ENCODE measurements at regions not wholly inside any gene's neighbourhood (a gene's known extent, or its start where the extent isn't known, plus 50 kb on each side); places are given as distances from the start of the nearest gene placed in this dataset.

GRCh38 chr14:100469632-100470522 is 117.3 kb downstream of the BEGAIN start:
- DNase-seq = no peak

GRCh38 chr14:100470523-100470897 is 116.7 kb downstream of the BEGAIN start:
- DNase-seq = no peak

- no peak for DNase-seq
Observed at GRCh38 chr14:100471441-100472093, 115.7 kb downstream of the BEGAIN start.

- no peak for DNase-seq
Observed at GRCh38 chr14:100472094-100472455, 115.1 kb downstream of the BEGAIN start.

DNA sequence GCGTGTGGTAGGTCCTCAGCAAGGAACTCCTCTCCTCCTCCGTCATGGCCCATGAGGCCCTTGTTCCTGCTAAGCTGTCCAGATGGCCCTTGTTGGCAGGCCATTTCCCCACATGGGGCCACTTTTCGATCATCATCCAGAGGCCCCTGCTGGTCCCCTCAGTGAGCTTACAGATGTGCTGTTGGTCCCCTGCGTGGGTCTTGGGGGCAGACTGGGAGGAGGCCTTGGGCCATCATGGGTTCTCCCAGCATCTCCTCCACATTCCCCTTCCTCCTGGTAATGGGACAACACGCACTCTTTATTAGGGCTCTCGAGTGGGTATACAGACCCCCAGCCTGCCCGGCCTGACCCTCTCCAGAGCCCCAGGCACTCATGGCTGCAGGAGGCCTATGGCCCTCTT is 114.7 kb downstream of the BEGAIN start:
- DNase-seq = no peak

DNA sequence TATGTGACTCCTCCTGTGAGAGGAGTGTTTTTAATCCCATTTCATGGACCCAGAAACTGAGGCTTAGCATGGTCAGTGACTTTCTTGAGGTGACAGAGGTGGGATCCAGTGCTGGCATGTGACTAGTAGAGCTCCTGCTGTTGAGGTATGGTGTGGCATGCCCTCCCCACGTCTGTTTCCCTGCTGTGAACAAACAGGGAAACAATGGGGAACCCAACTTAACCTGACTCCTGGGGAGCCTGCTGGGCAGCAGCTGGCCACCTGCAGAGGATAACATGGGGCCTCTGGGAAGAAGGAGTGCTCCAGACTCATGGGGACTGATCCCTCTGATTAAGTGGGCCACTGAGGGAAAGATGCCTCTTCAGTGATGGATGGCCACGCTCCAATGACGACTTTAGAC is 114.0 kb downstream of the BEGAIN start:
- DNase-seq = no peak

DNA sequence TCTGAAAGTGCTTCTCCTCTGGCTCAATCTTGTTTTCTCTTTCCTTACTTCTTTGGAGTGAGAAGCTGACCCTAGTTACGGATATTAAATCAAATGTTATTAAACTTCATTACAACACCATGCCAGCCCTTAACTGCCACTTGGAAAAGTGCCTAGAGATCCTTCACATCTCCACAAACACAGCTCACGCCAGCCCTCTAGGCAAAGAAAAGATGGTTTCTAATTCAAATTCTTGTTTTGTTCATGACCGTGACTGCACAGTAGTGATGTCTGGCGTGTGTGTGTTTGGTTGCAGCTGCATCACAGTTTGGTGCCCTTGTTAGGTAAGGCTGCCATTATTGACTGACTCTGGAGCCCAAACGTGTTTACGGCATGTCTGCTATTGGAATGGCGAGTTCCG is 113.0 kb downstream of the BEGAIN start:
- DNase-seq = no peak

- no peak for DNase-seq
Observed at GRCh38 chr14:100475268-100475667, 111.9 kb downstream of the BEGAIN start.

- DNase-seq = no peak
Observed at GRCh38 chr14:100476012-100476822, 111.0 kb downstream of the BEGAIN start.

- no peak for DNase-seq
Observed at GRCh38 chr14:100484531-100485267, 102.5 kb downstream of the BEGAIN start.

- DNase-seq = peak; percentile 38 to 76 (median 58)
Observed at GRCh38 chr14:100486025-100486828, 101.0 kb downstream of the BEGAIN start.
